ENCODE measurements at regions not wholly inside any gene's neighbourhood (a gene's known extent, or its start where the extent isn't known, plus 50 kb on each side); places are given as distances from the start of the nearest gene placed in this dataset.

DNA sequence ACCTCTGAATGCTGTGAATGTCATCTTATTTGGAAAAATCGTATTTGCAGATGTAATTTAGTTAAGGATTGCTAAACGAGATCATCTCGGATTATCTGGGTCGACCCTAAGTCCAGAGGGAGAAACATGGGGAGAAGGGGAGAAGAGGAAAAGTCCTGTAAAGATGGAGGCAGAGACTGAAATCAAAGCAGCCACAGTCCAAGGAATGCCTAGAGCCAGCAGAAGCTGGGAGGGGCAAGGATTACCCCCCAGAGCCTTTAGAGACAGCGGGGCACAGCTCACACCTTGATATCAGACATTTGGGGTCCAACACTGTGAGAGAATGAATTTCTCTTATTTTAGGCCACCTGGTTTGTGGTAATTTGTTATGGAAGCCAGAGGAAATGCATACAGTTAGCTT, 104.9 kb upstream of the YPEL5 start:
- no peak for DNase-seq (ENCODE audit: low read depth)
- H3K4me3 ChIP-seq (ENCODE audit: low read depth, low read length), result no peak overlapping the region
- TF ChIP-seq, protein P1, sequence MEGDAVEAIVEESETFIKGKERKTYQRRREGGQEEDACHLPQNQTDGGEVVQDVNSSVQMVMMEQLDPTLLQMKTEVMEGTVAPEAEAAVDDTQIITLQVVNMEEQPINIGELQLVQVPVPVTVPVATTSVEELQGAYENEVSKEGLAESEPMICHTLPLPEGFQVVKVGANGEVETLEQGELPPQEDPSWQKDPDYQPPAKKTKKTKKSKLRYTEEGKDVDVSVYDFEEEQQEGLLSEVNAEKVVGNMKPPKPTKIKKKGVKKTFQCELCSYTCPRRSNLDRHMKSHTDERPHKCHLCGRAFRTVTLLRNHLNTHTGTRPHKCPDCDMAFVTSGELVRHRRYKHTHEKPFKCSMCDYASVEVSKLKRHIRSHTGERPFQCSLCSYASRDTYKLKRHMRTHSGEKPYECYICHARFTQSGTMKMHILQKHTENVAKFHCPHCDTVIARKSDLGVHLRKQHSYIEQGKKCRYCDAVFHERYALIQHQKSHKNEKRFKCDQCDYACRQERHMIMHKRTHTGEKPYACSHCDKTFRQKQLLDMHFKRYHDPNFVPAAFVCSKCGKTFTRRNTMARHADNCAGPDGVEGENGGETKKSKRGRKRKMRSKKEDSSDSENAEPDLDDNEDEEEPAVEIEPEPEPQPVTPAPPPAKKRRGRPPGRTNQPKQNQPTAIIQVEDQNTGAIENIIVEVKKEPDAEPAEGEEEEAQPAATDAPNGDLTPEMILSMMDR (IDR thresholded peaks at IDR 0.05; ENCODE audit: low read depth, low read length, missing control alignments), result no peak

- H3K4me3 ChIP-seq (ENCODE audit: low read depth, low read length), result no peak overlapping the region
- TF ChIP-seq, protein P1 (IDR thresholded peaks at IDR 0.05; ENCODE audit: low read depth, low read length, missing control alignments), result no peak
- DNase-seq (ENCODE audit: low read depth), result no peak
Observed at GRCh38 chr2:30046396-30046795, 100.4 kb upstream of the YPEL5 start.

- H3K4me3 ChIP-seq (ENCODE audit: low read depth, low read length), result no peak overlapping the region
- TF ChIP-seq, protein P1 (IDR thresholded peaks at IDR 0.05; ENCODE audit: low read depth, low read length, missing control alignments), result no peak
- DNase-seq (ENCODE audit: low read depth), result no peak
Observed at GRCh38 chr2:30046979-30047378, 99.8 kb upstream of the YPEL5 start.

DNA sequence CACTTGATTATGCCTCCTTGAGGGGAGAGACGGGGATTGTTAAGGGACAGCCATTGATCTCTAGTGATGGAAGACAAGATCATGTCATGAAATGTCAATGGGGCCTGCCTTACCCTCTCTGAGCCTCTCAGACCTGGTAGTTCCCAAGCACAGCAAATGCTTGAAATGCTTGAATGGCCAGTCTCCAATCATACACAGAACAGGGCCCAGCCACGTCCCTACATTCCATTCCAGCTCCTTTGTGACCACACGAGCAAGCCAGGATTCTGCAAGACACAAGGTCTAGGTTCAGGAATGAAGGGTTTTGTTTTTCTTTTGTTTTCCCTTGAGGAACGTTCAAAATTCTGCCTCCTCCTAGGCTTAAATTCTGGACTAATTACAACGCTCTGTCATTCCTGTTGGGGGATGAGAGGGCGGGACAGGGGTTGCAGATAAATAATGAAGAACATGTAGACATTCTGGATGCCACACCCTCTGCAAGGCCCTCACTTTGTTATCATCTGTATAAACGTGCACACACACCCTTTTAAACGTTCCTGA, 98.1 kb upstream of the YPEL5 start:
- no peak overlapping the region for H3K4me3 ChIP-seq (ENCODE audit: low read depth, low read length)
- no peak for DNase-seq (ENCODE audit: low read depth)
- TF ChIP-seq, protein P1 (IDR thresholded peaks at IDR 0.05; ENCODE audit: low read depth, low read length, missing control alignments), result no peak

- TF ChIP-seq, protein P1 (IDR thresholded peaks at IDR 0.05; ENCODE audit: low read depth, low read length, missing control alignments), result no peak
- H3K4me3 ChIP-seq (ENCODE audit: low read depth, low read length), result no peak overlapping the region
- DNase-seq (ENCODE audit: low read depth), result no peak
Observed at GRCh38 chr2:30055548-30055947, 91.3 kb upstream of the YPEL5 start.

DNA sequence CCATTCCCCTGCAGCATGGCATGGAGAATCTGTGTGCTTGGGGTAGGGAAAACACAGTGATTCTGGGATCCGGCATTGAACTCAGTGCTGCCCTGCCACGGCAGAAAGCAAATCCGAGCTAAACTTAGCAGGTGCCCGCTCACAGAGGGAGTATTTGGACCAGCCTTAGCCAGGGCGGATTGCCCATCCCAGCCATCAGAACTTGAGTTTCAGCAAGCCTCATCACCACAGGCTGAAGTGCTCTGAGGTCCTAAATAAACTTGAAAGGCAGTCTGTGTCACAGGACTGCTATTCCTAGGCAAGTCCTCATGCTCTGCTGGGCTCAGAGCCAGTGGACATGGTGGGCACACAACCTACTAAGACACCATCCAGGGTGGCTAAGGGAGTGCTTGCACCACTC, 86.2 kb upstream of the YPEL5 start:
- DNase-seq (ENCODE audit: low read depth), result no peak
- H3K4me3 ChIP-seq (ENCODE audit: low read depth, low read length), result no peak overlapping the region
- TF ChIP-seq, protein P1 (IDR thresholded peaks at IDR 0.05; ENCODE audit: low read depth, low read length, missing control alignments), result no peak

GRCh38 chr2:30068067-30068466, 78.7 kb upstream of the YPEL5 start:
- TF ChIP-seq, protein P1 (IDR thresholded peaks at IDR 0.05; ENCODE audit: low read depth, low read length, missing control alignments), result no peak
- DNase-seq (ENCODE audit: low read depth), result no peak
- no peak overlapping the region for H3K4me3 ChIP-seq (ENCODE audit: low read depth, low read length)
